GM19023 (cell line): ENCODE measurements at regions not wholly inside any gene's neighbourhood (a gene's known extent, or its start where the extent isn't known, plus 50 kb on each side); places are given as distances from the start of the nearest gene placed in this dataset.

Source experiments
- ATAC-seq: cut with Tn5 transposase; IDR thresholded peaks from one replicate; pipeline ENCODE4 v1.9.1; 2021; ENCODE audit warnings: mild to moderate bottlenecking, moderate library complexity; ENCODE audit not compliant: unreplicated experiment

GRCh38 chr9:28779243-28779642 is 1206.0 kb upstream of the C9orf72 start:
- ATAC-seq, result no peak

GRCh38 chr9:28781481-28781880 is 1208.2 kb upstream of the C9orf72 start:
- no peak for ATAC-seq

GRCh38 chr9:28782630-28783029 is 1209.3 kb upstream of the C9orf72 start:
- no peak for ATAC-seq

GRCh38 chr9:28792716-28793115 is 1219.4 kb upstream of the C9orf72 start:
- no peak for ATAC-seq

GRCh38 chr9:28799876-28800275 is 1226.6 kb upstream of the C9orf72 start:
- no peak for ATAC-seq

GRCh38 chr9:28801144-28801799 is 1228.0 kb upstream of the C9orf72 start:
- no peak for ATAC-seq

GRCh38 chr9:28805197-28805596 is 1231.9 kb upstream of the C9orf72 start:
- no peak for ATAC-seq

- no peak for ATAC-seq
Measured at GRCh38 chr9:28808042-28808441, 1234.8 kb upstream of the C9orf72 start.

GRCh38 chr9:28810388-28811075 is 1237.3 kb upstream of the C9orf72 start:
- no peak for ATAC-seq

- ATAC-seq, result no peak
Measured at GRCh38 chr9:28820741-28821140, 1247.5 kb upstream of the C9orf72 start.

GRCh38 chr9:28821240-28821639 is 1248.0 kb upstream of the C9orf72 start:
- no peak for ATAC-seq

- ATAC-seq, result no peak
Measured at GRCh38 chr9:28824432-28824963, 1251.2 kb upstream of the C9orf72 start.

GRCh38 chr9:28832168-28832770 is 1259.0 kb upstream of the C9orf72 start:
- no peak for ATAC-seq

GRCh38 chr9:28834156-28834555 is 1260.9 kb upstream of the C9orf72 start:
- ATAC-seq, result no peak

- ATAC-seq, result no peak
Measured at GRCh38 chr9:28839778-28840430, 1266.6 kb upstream of the C9orf72 start.

- ATAC-seq, result no peak
Measured at GRCh38 chr9:28841775-28842174, 1268.5 kb upstream of the C9orf72 start.

GRCh38 chr9:28847331-28847730 is 1274.0 kb upstream of the C9orf72 start:
- ATAC-seq, result no peak

- ATAC-seq, result no peak
Measured at GRCh38 chr9:28848671-28849070, 1275.4 kb upstream of the C9orf72 start.

- no peak for ATAC-seq
Measured at GRCh38 chr9:28853477-28853876, 1280.2 kb upstream of the C9orf72 start.

GRCh38 chr9:28866951-28867350 is 1293.7 kb upstream of the C9orf72 start:
- ATAC-seq, result no peak

GRCh38 chr9:28868228-28868990 is 1295.1 kb upstream of the C9orf72 start:
- ATAC-seq, result no peak
